ENCODE measurements at regions not wholly inside any gene's neighbourhood (a gene's known extent, or its start where the extent isn't known, plus 50 kb on each side); places are given as distances from the start of the nearest gene placed in this dataset.

- no peak for DNase-seq
These were observed 376.7 kb downstream of the THBS2 start for GRCh38 chr6:168876956-168877355.

GRCh38 chr6:168875811-168876576, 377.7 kb downstream of the THBS2 start:
- DNase-seq = no peak

- DNase-seq = no peak
These were observed 379.0 kb downstream of the THBS2 start for GRCh38 chr6:168874637-168875036.

- DNase-seq = no peak
These were observed 380.1 kb downstream of the THBS2 start for GRCh38 chr6:168873278-168874190.

GRCh38 chr6:168871642-168872315, 381.9 kb downstream of the THBS2 start:
- no peak for DNase-seq

- DNase-seq = no peak
These were observed 382.7 kb downstream of the THBS2 start for GRCh38 chr6:168870982-168871381.

GRCh38 chr6:168867247-168868102, 386.2 kb downstream of the THBS2 start:
- DNase-seq = no peak

GRCh38 chr6:168866534-168866933, 387.1 kb downstream of the THBS2 start:
- no peak for DNase-seq

GRCh38 chr6:168865522-168865921, 388.1 kb downstream of the THBS2 start:
- DNase-seq = no peak

- DNase-seq = no peak
These were observed 388.8 kb downstream of the THBS2 start for GRCh38 chr6:168864541-168865460.

GRCh38 chr6:168863467-168863866, 390.2 kb downstream of the THBS2 start:
- no peak for DNase-seq

- DNase-seq = no peak
These were observed 391.2 kb downstream of the THBS2 start for GRCh38 chr6:168862346-168862980.

GRCh38 chr6:168860987-168861386, 392.7 kb downstream of the THBS2 start:
- DNase-seq = no peak

- no peak for DNase-seq
These were observed 393.3 kb downstream of the THBS2 start for GRCh38 chr6:168860341-168860740.

GRCh38 chr6:168858926-168859325, 394.7 kb downstream of the THBS2 start:
- no peak for DNase-seq

GRCh38 chr6:168856914-168857313, 396.7 kb downstream of the THBS2 start:
- DNase-seq = no peak

- no peak for DNase-seq
These were observed 401.2 kb downstream of the THBS2 start for GRCh38 chr6:168852376-168852884.

GRCh38 chr6:168851460-168852375, 401.9 kb downstream of the THBS2 start:
- DNase-seq = no peak
